Effector CD8-positive, alpha-beta T cell (primary cell): ENCODE measurements at regions not wholly inside any gene's neighbourhood (a gene's known extent, or its start where the extent isn't known, plus 50 kb on each side); places are given as distances from the start of the nearest gene placed in this dataset.
"Not testable (repeated sequence)": the region's sequence is repeated elsewhere in the genome, so short reads cannot be mapped to it uniquely, and the experiment has no call there.

Experiments
- DNase-seq: peaks from one replicate; lab custom pipeline; 2025; lab: John Stamatoyannopoulos, UW

GRCh38 chr3:94406595-94406994 lies 343.7 kb downstream of the NSUN3 start:
- no peak for DNase-seq

GRCh38 chr3:94412936-94413335 lies 350.1 kb downstream of the NSUN3 start:
- DNase-seq = not testable (repeated sequence)

GRCh38 chr3:94413336-94414108 lies 350.7 kb downstream of the NSUN3 start:
- DNase-seq = no peak

- no peak for DNase-seq
Measured at GRCh38 chr3:94414418-94414817, 351.6 kb downstream of the NSUN3 start.

- no peak for DNase-seq
Measured at GRCh38 chr3:94416768-94417167, 353.9 kb downstream of the NSUN3 start.

GRCh38 chr3:94417963-94418455 lies 355.1 kb downstream of the NSUN3 start:
- no peak for DNase-seq

- no peak for DNase-seq
Measured at GRCh38 chr3:94420931-94421330, 358.1 kb downstream of the NSUN3 start.

GRCh38 chr3:94423578-94423977 lies 360.7 kb downstream of the NSUN3 start:
- DNase-seq = no peak

GRCh38 chr3:94429517-94429916 lies 366.7 kb downstream of the NSUN3 start:
- no peak for DNase-seq

- no peak for DNase-seq
Measured at GRCh38 chr3:94431876-94432570, 369.2 kb downstream of the NSUN3 start.

- no peak for DNase-seq
Measured at GRCh38 chr3:94433811-94434210, 370.9 kb downstream of the NSUN3 start.

- DNase-seq = no peak
Measured at GRCh38 chr3:94440767-94441493, 378.1 kb downstream of the NSUN3 start.

- no peak for DNase-seq
Measured at GRCh38 chr3:94441494-94441847, 378.6 kb downstream of the NSUN3 start.

GRCh38 chr3:94453864-94454263 lies 391.0 kb downstream of the NSUN3 start:
- DNase-seq = no peak

- DNase-seq = no peak
Measured at GRCh38 chr3:94459167-94459566, 396.3 kb downstream of the NSUN3 start.

- DNase-seq = no peak
Measured at GRCh38 chr3:94460931-94461330, 398.1 kb downstream of the NSUN3 start.

- DNase-seq = no peak
Measured at GRCh38 chr3:94462931-94463330, 400.1 kb downstream of the NSUN3 start.

- no peak for DNase-seq
Measured at GRCh38 chr3:94472511-94472910, 409.6 kb downstream of the NSUN3 start.

- DNase-seq = no peak
Measured at GRCh38 chr3:94481226-94481898, 418.5 kb downstream of the NSUN3 start.

GRCh38 chr3:94482686-94483085 lies 419.8 kb downstream of the NSUN3 start:
- no peak for DNase-seq

- no peak for DNase-seq
Measured at GRCh38 chr3:94483403-94483802, 420.5 kb downstream of the NSUN3 start.

- no peak for DNase-seq
Measured at GRCh38 chr3:94494992-94495391, 432.1 kb downstream of the NSUN3 start.
